K562 (cell line): ENCODE measurements at regions not wholly inside any gene's neighbourhood (a gene's known extent, or its start where the extent isn't known, plus 50 kb on each side); places are given as distances from the start of the nearest gene placed in this dataset.

Experiments used
- ZNF407 ChIP-seq: fragments of 450-650 bp; IDR thresholded peaks from 2 replicates; pipeline ENCODE4 v1.6.1; 2016; ENCODE audit warnings: low read depth
- ZNF436 ChIP-seq: fragments of 250-450, 450-650 bp; sonication (Bioruptor Pico); formaldehyde crosslinking; IDR thresholded peaks from 2 replicates; pipeline ENCODE4 v1.7.0; 2020; ENCODE audit warnings: mild to moderate bottlenecking

- no peak for TF ChIP-seq ZNF407
- no peak for TF ChIP-seq ZNF436 (CRISPR knock-in tag)
Measured at GRCh38 chr2:23283653-23284052, 101.3 kb upstream of the KLHL29 start (continued).
